ENCODE measurements at regions not wholly inside any gene's neighbourhood (a gene's known extent, or its start where the extent isn't known, plus 50 kb on each side); places are given as distances from the start of the nearest gene placed in this dataset.

DNA sequence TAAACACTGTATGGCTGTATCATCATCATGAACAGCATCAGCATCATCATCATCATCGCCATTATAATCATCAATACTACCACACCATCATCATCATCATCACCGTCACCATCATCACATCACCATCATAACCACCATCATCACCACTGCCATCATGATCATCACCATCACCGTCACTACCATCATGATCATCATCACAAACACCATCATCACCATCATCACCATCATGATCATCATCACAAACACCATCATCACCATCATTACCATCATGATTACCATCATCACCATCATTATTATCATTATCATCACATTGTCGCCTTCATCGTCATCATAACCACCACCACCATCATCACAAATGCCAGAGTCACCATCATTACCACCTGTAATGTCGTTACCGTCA lies 1196.9 kb downstream of the NLGN4X start:
- Histone ChIP-seq H3K9ac (ENCODE audit: low read depth in 1 of 2, low read length in 2 of 2) (no peak overlapping the region), H3K27ac (ENCODE audit: low read depth in 1 of 2, low read length in 2 of 2) (no peak overlapping the region), H3K36me3 (ENCODE audit: control insufficient read depth in 4 of 4, insufficient read depth in 3 of 4, low read depth in 1 of 4, low read length in 3 of 4) (no peaks in the 10 kb centered on the region), H3K4me1 (ENCODE audit: control insufficient read depth in 4 of 4, insufficient read depth in 4 of 4, low read length in 3 of 4) (no peaks in the 10 kb centered on the region), H3K9me3 (ENCODE audit: control insufficient read depth in 4 of 4, low read length in 3 of 4) (no peaks in the 10 kb centered on the region), H3K27me3 (ENCODE audit: control insufficient read depth in 4 of 4, insufficient read depth in 4 of 4, low read length in 3 of 4) (no peaks in the 10 kb centered on the region), H3K4me3 (ENCODE audit: low read depth in 1 of 3, low read length in 3 of 3) (no peak overlapping the region)
- TF ChIP-seq RAD21 (IDR thresholded peaks at IDR 0.05) (no peak), HNF4G (IDR thresholded peaks at IDR 0.05) (no peak), GABPA (IDR thresholded peaks at IDR 0.05 in 1 of 2, conservative IDR thresholded peaks at IDR 0.05 in 1 of 2) (no peak), SP1 (IDR thresholded peaks at IDR 0.05) (no peak), YY1 (IDR thresholded peaks at IDR 0.05) (no peak), JUND (IDR thresholded peaks at IDR 0.05) (no peak), NR2F2 (IDR thresholded peaks at IDR 0.05) (no peak), TAF1 (conservative IDR thresholded peaks at IDR 0.05) (no peak), RXRA (IDR thresholded peaks at IDR 0.05) (no peak), FOXA2 (IDR thresholded peaks at IDR 0.05) (no peak), FOXA1 (IDR thresholded peaks at IDR 0.05) (no peak), HNF4A (conservative IDR thresholded peaks at IDR 0.05) (no peak), EGR1 (IDR thresholded peaks at IDR 0.05; ENCODE audit: low read depth in 2 of 2) (no peak)
- TF ChIP-seq, protein P1, sequence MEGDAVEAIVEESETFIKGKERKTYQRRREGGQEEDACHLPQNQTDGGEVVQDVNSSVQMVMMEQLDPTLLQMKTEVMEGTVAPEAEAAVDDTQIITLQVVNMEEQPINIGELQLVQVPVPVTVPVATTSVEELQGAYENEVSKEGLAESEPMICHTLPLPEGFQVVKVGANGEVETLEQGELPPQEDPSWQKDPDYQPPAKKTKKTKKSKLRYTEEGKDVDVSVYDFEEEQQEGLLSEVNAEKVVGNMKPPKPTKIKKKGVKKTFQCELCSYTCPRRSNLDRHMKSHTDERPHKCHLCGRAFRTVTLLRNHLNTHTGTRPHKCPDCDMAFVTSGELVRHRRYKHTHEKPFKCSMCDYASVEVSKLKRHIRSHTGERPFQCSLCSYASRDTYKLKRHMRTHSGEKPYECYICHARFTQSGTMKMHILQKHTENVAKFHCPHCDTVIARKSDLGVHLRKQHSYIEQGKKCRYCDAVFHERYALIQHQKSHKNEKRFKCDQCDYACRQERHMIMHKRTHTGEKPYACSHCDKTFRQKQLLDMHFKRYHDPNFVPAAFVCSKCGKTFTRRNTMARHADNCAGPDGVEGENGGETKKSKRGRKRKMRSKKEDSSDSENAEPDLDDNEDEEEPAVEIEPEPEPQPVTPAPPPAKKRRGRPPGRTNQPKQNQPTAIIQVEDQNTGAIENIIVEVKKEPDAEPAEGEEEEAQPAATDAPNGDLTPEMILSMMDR (IDR thresholded peaks at IDR 0.05; ENCODE audit: low read depth, low read length, missing input control): no peak
- TF ChIP-seq, protein P2, sequence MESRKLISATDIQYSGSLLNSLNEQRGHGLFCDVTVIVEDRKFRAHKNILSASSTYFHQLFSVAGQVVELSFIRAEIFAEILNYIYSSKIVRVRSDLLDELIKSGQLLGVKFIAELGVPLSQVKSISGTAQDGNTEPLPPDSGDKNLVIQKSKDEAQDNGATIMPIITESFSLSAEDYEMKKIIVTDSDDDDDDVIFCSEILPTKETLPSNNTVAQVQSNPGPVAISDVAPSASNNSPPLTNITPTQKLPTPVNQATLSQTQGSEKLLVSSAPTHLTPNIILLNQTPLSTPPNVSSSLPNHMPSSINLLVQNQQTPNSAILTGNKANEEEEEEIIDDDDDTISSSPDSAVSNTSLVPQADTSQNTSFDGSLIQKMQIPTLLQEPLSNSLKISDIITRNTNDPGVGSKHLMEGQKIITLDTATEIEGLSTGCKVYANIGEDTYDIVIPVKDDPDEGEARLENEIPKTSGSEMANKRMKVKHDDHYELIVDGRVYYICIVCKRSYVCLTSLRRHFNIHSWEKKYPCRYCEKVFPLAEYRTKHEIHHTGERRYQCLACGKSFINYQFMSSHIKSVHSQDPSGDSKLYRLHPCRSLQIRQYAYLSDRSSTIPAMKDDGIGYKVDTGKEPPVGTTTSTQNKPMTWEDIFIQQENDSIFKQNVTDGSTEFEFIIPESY (IDR thresholded peaks at IDR 0.05): no peak
- TF ChIP-seq, protein P3, sequence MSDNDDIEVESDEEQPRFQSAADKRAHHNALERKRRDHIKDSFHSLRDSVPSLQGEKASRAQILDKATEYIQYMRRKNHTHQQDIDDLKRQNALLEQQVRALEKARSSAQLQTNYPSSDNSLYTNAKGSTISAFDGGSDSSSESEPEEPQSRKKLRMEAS (IDR thresholded peaks at IDR 0.05): no peak
- TF ChIP-seq, protein P4, sequence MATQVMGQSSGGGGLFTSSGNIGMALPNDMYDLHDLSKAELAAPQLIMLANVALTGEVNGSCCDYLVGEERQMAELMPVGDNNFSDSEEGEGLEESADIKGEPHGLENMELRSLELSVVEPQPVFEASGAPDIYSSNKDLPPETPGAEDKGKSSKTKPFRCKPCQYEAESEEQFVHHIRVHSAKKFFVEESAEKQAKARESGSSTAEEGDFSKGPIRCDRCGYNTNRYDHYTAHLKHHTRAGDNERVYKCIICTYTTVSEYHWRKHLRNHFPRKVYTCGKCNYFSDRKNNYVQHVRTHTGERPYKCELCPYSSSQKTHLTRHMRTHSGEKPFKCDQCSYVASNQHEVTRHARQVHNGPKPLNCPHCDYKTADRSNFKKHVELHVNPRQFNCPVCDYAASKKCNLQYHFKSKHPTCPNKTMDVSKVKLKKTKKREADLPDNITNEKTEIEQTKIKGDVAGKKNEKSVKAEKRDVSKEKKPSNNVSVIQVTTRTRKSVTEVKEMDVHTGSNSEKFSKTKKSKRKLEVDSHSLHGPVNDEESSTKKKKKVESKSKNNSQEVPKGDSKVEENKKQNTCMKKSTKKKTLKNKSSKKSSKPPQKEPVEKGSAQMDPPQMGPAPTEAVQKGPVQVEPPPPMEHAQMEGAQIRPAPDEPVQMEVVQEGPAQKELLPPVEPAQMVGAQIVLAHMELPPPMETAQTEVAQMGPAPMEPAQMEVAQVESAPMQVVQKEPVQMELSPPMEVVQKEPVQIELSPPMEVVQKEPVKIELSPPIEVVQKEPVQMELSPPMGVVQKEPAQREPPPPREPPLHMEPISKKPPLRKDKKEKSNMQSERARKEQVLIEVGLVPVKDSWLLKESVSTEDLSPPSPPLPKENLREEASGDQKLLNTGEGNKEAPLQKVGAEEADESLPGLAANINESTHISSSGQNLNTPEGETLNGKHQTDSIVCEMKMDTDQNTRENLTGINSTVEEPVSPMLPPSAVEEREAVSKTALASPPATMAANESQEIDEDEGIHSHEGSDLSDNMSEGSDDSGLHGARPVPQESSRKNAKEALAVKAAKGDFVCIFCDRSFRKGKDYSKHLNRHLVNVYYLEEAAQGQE (IDR thresholded peaks at IDR 0.05): no peak
- TF ChIP-seq, protein P5, sequence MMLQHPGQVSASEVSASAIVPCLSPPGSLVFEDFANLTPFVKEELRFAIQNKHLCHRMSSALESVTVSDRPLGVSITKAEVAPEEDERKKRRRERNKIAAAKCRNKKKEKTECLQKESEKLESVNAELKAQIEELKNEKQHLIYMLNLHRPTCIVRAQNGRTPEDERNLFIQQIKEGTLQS (IDR thresholded peaks at IDR 0.05): no peak
- WGBS: 88% methylated on average over 7 of the region's 7 CpGs
- DNase-seq (ENCODE audit: low spot score): no peak

Data from liver (tissue), 8 donors.